Fibroblast of lung (primary cell): ENCODE measurements at regions not wholly inside any gene's neighbourhood (a gene's known extent, or its start where the extent isn't known, plus 50 kb on each side); places are given as distances from the start of the nearest gene placed in this dataset.

Experiments used
- DNase-seq, 2 donors: peaks; one replicate each; pipeline versions ENCODE4 v3.0.0 to v3.0.0-alpha.2; 2010; ENCODE audit warnings: low read depth in 2 of 2
- H2AFZ ChIP-seq: 2 replicates; pipeline ENCODE4 v1.5.1; 2012; ENCODE audit warnings: low read length, control low read depth, inconsistent platforms
- H3K27ac ChIP-seq: 2 replicates; pipeline ENCODE4 v1.5.1; 2011; ENCODE audit warnings: low read length, control low read depth; ENCODE audit not compliant: insufficient read depth
- H3K27me3 ChIP-seq: 2 replicates; pipeline ENCODE4 v1.5.1; 2011; ENCODE audit warnings: mild to moderate bottlenecking, low read length; ENCODE audit not compliant: control insufficient read depth, insufficient read depth
- H3K36me3 ChIP-seq: 2 replicates; pipeline ENCODE4 v1.5.1; 2011; ENCODE audit warnings: low read length; ENCODE audit not compliant: control insufficient read depth, insufficient read depth
- H3K4me1 ChIP-seq: 2 replicates; pipeline ENCODE4 v1.5.1; 2011; ENCODE audit warnings: low read length; ENCODE audit not compliant: control insufficient read depth, insufficient read depth; ENCODE audit errors: extremely low read depth
- H3K4me2 ChIP-seq: 2 replicates; pipeline ENCODE4 v1.5.1; 2011; ENCODE audit warnings: low read length, control low read depth; ENCODE audit not compliant: insufficient read depth; ENCODE audit errors: extremely low read depth
- H3K4me3 ChIP-seq, 4 experiments: fragments of 200-600 bp in 1 of 4; sonication (generic) in 1 of 4; replicated peaks in 1 of 4; 2 replicates each; pipeline ENCODE4 v1.5.1; 2011 to 2016; ENCODE audit warnings: low read length in 4 of 4, low read depth in 3 of 4, mild to moderate bottlenecking in 3 of 4, control low read depth in 2 of 4, inconsistent platforms in 1 of 4, mixed read lengths in 1 of 4; ENCODE audit not compliant: insufficient read depth in 1 of 4; ENCODE audit errors: control extremely low read depth in 1 of 4
- H3K79me2 ChIP-seq: 2 replicates; pipeline ENCODE4 v1.5.1; 2012; ENCODE audit warnings: mild to moderate bottlenecking, low read length, inconsistent platforms; ENCODE audit not compliant: control insufficient read depth, insufficient read depth
- H3K9ac ChIP-seq: 2 replicates; pipeline ENCODE4 v1.5.1; 2011; ENCODE audit warnings: mild to moderate bottlenecking, low read length, control low read depth; ENCODE audit not compliant: insufficient read depth
- H3K9me3 ChIP-seq: 2 replicates; pipeline ENCODE4 v1.5.1; 2012; ENCODE audit warnings: low read depth, low read length; ENCODE audit not compliant: control insufficient read depth, insufficient read depth
- H4K20me1 ChIP-seq: 2 replicates; pipeline ENCODE4 v1.5.1; 2011; ENCODE audit warnings: low read length; ENCODE audit not compliant: control insufficient read depth, insufficient read depth; ENCODE audit errors: extremely low read depth
- EZH2 ChIP-seq: IDR thresholded peaks from 2 replicates; pipeline ENCODE4 v1.5.1; 2012; ENCODE audit warnings: low read length, control low read depth, mild to moderate bottlenecking; ENCODE audit errors: missing control alignments
- TF ChIP-seq, protein P1 (sequence below), 2 donors: IDR thresholded peaks in 1 of 2; conservative IDR thresholded peaks in 1 of 2; 1 replicate in 1 of 2; 2 replicates in 1 of 2; pipeline ENCODE4 v1.5.1; 2011 to 2012; ENCODE audit warnings: low read length in 2 of 2, control low read depth in 1 of 2, inconsistent platforms in 1 of 2, low read depth in 1 of 2, mild to moderate bottlenecking in 1 of 2

DNA sequence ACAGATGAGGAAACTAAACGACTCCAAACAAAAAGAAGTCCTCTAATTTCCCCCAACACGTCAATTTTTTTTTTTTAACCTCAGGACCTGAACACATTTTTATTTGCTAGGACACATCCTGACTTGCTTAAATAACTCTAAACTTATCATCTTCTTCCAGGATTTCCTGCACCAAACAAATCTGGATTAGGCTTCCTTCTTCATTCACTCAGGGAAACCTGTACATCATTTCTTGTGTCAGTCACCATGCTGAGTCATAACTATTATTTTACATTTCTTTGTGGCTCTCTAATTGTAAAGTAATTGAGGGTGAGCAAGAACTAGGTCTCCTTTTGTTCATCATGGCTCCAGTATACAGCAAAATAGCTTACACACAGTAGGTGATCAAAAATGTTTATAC is 433.4 kb upstream of the GBE1 start:
- TF ChIP-seq, protein P1, sequence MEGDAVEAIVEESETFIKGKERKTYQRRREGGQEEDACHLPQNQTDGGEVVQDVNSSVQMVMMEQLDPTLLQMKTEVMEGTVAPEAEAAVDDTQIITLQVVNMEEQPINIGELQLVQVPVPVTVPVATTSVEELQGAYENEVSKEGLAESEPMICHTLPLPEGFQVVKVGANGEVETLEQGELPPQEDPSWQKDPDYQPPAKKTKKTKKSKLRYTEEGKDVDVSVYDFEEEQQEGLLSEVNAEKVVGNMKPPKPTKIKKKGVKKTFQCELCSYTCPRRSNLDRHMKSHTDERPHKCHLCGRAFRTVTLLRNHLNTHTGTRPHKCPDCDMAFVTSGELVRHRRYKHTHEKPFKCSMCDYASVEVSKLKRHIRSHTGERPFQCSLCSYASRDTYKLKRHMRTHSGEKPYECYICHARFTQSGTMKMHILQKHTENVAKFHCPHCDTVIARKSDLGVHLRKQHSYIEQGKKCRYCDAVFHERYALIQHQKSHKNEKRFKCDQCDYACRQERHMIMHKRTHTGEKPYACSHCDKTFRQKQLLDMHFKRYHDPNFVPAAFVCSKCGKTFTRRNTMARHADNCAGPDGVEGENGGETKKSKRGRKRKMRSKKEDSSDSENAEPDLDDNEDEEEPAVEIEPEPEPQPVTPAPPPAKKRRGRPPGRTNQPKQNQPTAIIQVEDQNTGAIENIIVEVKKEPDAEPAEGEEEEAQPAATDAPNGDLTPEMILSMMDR (conservative IDR thresholded peaks at IDR 0.05 in 1 of 2, IDR thresholded peaks at IDR 0.05 in 1 of 2; ENCODE audit: low read depth in 1 of 2, low read length in 2 of 2) = no peak
- TF ChIP-seq EZH2 = no peak
- no peaks in the 10 kb centered on the region for H3K27me3 ChIP-seq
- no peak for DNase-seq
- no peak overlapping the region for H3K27ac ChIP-seq
- H3K4me1 ChIP-seq = no peaks in the 10 kb centered on the region
- no peak overlapping the region for H3K4me3 ChIP-seq
- no peaks in the 10 kb centered on the region for H4K20me1 ChIP-seq
- H3K4me2 ChIP-seq = no peak overlapping the region
- no peak overlapping the region for H2AFZ ChIP-seq
- no peaks in the 10 kb centered on the region for H3K36me3 ChIP-seq
- no peaks in the 10 kb centered on the region for H3K9me3 ChIP-seq
- H3K9ac ChIP-seq = no peak overlapping the region
- H3K79me2 ChIP-seq = no peaks in the 10 kb centered on the region

DNA sequence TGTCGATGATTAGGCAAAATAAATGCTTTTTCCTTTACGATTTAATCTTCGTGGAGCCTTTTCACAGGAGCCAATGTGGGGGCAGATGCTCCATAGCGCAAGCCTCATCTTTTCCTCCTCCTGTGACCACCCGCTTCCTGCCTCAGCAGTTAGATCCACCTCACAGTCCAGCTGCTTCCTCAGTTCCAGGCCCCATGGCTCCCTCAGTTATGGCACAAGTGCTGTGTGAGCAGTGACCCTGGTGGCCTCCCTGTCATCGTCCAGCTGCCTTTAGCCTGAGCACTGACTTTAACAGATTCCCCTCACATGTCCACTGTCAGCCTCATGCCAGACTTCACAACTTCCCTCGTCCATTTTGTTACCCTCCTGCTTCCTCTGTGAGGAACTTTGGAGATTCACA is 424.6 kb upstream of the GBE1 start:
- Histone ChIP-seq H3K4me2 (no peak overlapping the region), H3K9me3 (no peaks in the 10 kb centered on the region), H3K79me2 (no peaks in the 10 kb centered on the region), H4K20me1 (no peaks in the 10 kb centered on the region), H3K4me3 (no peak overlapping the region), H3K9ac (no peak overlapping the region), H3K4me1 (no peaks in the 10 kb centered on the region), H3K27ac (no peak overlapping the region), H2AFZ (no peak overlapping the region), H3K36me3 (no peaks in the 10 kb centered on the region), H3K27me3 (no peaks in the 10 kb centered on the region)
- TF ChIP-seq EZH2 = no peak
- TF ChIP-seq, protein P1 (conservative IDR thresholded peaks at IDR 0.05 in 1 of 2, IDR thresholded peaks at IDR 0.05 in 1 of 2; ENCODE audit: low read depth in 1 of 2, low read length in 2 of 2) = no peak
- no peak for DNase-seq

DNA sequence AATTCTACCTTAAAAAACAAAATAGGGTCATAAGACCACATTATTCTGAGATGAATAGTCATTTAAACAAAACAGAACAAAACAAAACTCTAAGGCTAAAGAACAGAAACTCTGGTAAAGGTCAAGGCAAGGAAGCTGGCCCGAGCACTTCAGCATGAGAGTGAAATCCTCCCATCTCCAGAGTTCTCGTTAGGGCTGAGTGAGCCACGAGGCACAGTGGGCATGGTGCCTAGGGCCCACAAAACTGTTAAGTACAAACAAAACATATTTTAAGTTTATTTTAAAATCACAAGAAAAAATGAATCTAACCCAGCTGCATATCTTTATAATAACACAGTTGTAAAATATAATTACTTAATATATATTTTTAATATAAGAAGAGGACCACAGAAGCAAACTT is 417.8 kb upstream of the GBE1 start:
- no peaks in the 10 kb centered on the region for H3K36me3 ChIP-seq
- no peaks in the 10 kb centered on the region for H3K4me1 ChIP-seq
- no peak overlapping the region for H3K27ac ChIP-seq
- no peaks in the 10 kb centered on the region for H3K27me3 ChIP-seq
- no peak overlapping the region for H3K4me3 ChIP-seq
- no peak for TF ChIP-seq EZH2
- TF ChIP-seq, protein P1 (conservative IDR thresholded peaks at IDR 0.05 in 1 of 2, IDR thresholded peaks at IDR 0.05 in 1 of 2; ENCODE audit: low read depth in 1 of 2, low read length in 2 of 2) = no peak
- no peak overlapping the region for H2AFZ ChIP-seq
- H3K9ac ChIP-seq = no peak overlapping the region
- no peaks in the 10 kb centered on the region for H3K79me2 ChIP-seq
- no peak overlapping the region for H3K4me2 ChIP-seq
- H4K20me1 ChIP-seq = no peaks in the 10 kb centered on the region
- no peaks in the 10 kb centered on the region for H3K9me3 ChIP-seq
- no peak for DNase-seq
